SKM-1 treated with dmso at 0.1 percent for 144 hours (cell line): ENCODE measurements at regions not wholly inside any gene's neighbourhood (a gene's known extent, or its start where the extent isn't known, plus 50 kb on each side); places are given as distances from the start of the nearest gene placed in this dataset.
"Not testable (repeated sequence)": the region's sequence is repeated elsewhere in the genome, so short reads cannot be mapped to it uniquely, and the experiment has no call there.

Experiments
- DNase-seq: peaks from one replicate; lab custom pipeline; 2025; ENCODE audit not compliant: unreplicated experiment; lab: John Stamatoyannopoulos, UW

GRCh38 chr2:65963303-65963702 is 471.6 kb upstream of the MEIS1 start:
- not testable (repeated sequence) for DNase-seq

- DNase-seq: no peak
These were observed 474.0 kb upstream of the MEIS1 start for GRCh38 chr2:65960953-65961352.

DNA sequence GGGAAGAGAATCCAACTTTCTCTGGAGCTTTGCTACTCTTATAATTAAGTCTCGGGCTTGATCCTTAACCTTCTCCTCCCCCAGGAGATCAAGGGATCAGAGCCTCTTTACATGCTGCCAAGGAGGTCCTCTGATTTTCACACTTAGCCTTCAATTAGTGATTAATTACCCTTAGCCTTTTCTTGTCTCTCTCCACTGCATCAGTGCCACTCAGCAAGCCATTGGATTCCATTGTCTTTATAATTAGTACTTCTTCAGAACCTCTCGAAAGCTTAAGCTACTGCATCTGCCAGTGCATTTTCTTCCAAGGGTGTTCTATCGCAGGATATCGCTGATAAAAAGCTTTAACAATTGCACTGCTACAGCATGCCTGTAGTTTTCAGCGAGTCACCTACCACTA is 477.0 kb upstream of the MEIS1 start:
- DNase-seq: no peak

DNA sequence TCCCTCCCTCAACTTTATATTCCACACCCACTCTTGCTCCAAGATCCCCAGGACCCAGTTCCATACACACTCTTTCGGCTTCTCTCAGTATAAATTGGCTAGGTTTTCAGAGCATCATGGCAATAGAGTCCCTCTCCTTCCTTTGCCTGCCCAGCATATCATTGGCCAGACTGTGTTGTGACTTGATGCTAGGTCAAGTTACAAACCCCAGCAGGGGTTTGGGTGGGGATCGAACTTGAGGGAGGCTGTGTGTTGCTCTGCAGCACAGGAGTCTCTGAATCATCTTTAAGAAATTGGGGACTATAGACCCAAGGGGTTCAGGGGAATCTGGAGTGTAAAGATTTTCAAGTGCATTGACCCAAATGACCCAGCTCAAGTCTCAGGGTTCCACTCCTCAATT is 477.5 kb upstream of the MEIS1 start:
- no peak for DNase-seq

- DNase-seq: no peak
These were observed 479.7 kb upstream of the MEIS1 start for GRCh38 chr2:65955259-65955658.

GRCh38 chr2:65952966-65953761 is 481.8 kb upstream of the MEIS1 start:
- no peak for DNase-seq

DNA sequence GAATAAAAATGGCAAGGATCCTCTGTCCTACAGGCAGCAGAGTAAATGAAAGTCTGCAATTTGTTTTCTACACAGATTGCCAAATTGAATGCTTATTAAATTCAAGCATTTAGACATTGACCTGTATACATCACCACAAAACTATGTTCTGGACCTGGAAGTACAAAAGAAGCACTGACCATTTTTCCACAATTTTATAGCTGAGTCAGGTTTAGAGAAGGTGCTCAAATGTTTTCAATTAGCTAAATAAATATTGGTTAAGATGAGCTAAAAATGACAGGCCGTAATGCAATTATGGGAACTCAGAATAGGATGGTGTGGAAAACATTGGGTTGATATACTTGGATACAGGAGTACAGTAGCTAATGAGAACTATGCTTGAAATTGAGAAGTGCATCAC is 490.7 kb upstream of the MEIS1 start:
- no peak for DNase-seq

DNA sequence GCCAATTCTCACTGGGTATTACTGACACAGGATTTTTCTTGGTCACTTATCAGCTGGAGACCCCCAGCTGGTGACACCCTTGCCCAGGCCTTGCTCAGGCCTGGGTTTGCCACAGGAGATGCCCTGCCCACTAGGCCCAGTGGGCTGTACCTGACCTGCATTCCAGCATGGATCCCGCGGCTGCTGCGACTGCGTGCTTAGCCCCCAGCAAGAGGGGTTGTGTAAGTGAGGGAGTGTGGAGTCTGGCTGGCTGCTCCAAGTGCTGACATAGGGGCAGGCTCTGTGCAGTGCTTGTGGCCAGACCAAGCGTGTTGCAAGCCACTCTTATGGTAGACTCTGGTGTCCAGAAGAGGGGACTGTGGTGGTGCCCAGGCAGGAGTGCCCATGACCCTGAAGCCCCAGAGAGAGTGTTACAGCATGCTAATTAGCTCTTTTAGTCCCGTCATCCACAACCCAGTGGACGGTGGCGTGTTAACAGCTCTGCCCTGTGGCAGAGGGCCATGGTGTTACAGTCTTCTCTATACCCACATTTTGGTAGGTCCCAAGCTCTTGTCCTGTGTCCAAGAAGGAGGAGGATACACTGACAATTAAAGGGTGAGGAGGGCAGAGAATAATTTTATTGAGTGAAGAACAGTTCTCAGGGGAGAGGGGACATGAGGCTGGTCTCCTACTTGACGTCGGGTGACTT is 491.7 kb upstream of the MEIS1 start:
- no peak for DNase-seq

GRCh38 chr2:65940856-65941255 is 494.1 kb upstream of the MEIS1 start:
- peak; percentile 46 for DNase-seq

DNA sequence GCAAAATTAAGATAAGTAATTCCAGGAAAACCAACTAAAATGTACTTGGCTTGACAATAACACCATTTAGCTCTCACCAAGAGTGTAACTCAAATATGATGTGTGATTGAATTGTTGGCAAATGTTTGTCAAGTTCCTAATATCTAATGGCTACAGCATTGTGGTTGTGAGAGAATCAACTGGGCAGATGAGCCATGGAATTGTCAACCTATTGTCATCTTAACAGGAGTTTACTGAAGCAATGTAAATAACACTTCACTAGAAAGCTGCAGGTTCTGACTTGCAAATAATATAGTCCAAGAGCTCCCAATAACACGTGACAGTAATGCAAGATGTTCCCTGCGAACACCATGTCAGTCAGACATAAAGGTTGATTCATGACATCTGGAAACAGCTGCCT is 495.2 kb upstream of the MEIS1 start:
- DNase-seq: no peak

DNA sequence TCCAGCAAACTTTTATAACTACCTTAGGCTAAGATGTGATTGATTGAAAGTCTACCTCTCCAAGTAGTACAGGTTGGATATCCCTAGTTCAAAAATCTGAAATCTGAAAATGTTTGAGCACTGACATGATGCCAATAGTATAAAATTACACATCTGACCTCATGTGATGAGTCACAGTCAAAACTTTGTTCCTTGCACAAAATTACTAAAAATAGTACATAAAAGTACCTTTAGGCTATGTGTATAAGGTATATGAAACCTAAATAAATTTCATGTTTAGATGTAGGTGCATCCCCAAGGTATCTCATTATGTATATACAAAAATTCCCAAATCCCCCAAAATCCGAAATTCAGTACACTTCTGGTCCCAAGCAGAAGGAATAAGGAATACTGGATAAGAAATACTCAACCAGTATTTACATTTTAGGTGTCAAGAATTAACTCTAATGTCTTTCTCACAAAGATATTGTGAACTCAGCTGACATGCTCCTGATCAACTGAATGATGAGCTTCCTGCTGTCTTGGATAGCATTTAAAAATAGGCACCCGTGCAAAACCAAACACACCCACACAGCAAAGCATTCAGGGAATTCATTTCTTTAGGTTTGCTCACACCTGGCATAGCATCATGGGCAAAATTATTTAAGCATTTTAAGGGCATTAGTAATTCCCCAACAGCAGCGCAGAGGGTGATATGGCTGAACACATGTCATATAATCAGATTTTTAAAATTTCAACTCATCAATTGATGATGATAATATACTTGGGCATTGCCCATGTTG is 497.4 kb upstream of the MEIS1 start:
- DNase-seq: no peak

GRCh38 chr2:65934992-65935629 is 499.8 kb upstream of the MEIS1 start:
- DNase-seq: peak; percentile 35

DNA sequence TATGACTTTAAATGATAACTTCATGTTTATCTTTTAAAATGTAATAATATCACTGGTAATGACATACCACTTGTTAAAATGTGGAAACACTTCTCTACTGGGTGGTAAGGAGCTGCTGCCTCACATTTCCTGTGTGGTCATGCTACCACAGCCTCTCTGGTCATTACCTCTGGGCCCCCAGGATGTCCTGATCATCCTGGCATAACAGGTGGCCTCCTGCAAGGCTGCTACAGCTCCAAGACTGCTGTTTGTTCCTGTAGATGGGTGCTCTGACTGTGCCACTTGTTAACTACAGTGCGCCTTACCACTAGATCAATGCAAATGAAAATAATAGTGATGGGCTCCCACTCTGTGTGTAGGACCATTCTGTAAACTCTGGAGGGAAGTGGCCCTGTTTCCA is 500.2 kb upstream of the SPRED2 start:
- no peak for DNase-seq

DNA sequence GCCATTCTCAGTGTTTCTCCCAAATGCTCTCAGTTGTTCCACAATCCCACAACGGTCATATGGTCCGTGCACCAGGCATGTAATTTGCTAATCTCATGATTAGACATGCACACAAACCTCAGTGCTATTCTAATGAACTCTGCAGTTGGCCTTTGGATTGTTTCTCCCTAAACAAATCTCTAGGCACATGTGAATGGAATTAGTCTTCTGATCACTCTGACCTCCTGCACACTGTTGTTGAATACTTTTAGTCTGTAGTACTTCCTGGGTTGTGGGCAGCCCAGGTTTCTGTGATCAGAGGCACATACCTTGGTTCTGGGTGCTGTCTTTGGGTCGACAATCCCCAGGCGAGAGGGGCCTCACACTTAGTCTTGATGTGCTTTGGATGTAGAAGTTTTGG is 498.7 kb upstream of the SPRED2 start:
- DNase-seq: no peak

DNA sequence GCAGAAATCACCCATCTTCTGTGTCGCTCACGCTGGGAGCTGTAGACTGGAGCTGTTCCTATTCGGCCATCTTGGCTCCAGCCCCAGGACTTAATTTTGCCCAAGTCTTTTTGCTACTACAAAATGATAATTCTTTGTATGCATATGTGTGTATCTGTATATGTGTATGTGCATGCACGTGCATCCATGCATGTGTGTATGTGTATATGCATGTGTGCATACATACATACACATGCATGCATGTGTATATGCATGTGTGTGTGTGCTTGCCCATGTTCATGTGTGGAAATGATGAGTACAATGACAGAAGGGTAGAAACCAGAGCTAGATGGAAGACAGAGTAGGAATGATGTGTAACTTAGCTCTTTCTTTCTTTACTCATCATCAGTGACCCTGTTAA is 497.9 kb upstream of the SPRED2 start:
- DNase-seq: no peak

DNA sequence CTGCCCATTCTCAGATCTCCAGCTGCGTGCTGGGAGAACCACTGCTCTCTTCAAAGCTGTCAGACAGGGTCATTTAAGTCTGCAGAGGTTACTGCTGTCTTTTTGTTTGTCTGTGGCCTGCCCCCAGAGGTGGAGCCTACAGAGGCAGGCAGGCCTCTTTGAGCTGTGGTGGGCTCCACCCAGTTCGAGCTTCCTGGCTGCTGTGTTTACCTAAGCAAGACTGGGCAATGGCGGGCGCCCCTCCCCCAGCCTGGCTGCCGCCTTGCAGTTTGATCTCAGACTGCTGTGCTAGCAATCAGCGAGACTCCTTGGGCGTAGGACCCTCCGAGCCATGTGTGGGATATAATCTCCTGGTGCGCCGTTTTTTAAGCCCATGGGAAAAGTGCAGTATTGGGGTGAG is 497.3 kb upstream of the SPRED2 start:
- not testable (repeated sequence) for DNase-seq

DNA sequence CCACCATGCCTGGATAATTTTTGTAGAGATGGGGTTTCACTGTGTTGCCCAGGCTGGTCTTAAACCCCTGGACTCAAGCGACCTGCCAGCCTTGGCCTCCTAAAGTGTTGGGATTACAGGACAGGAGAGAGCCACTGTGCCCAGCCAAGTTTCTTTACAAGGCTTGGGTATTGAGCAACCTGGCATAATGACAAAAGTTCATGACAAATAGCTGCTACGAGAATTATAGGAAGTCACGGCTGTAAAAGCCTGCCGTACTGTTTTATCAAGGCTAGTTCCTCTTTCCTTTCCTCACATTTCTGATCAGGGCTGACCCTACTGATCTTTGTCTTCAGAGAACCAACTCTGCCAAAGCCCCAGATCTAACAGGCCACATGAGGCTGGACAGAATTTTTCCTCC is 490.4 kb upstream of the SPRED2 start:
- DNase-seq: peak; percentile 86

- DNase-seq: no peak
These were observed 489.6 kb upstream of the SPRED2 start for GRCh38 chr2:65922030-65922429.

DNA sequence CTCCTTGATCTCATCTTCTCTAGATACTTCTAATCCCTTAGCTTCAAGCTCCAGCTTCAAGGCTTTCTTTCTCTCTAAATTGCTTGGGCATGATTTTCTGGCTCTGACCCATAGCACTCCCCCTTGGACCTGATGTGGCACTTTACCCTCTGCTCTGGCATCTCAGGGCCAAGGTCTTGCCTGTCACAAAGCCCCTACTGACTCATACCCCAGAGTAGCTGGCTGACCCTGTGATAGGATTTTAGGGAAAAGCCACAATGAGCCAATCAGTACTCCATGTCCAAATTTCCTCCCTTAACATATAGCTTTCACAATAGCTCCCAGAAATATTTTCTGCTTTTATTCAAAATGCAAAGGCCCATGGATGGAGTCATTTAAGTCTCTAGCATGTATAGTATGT is 488.7 kb upstream of the SPRED2 start:
- no peak for DNase-seq

DNA sequence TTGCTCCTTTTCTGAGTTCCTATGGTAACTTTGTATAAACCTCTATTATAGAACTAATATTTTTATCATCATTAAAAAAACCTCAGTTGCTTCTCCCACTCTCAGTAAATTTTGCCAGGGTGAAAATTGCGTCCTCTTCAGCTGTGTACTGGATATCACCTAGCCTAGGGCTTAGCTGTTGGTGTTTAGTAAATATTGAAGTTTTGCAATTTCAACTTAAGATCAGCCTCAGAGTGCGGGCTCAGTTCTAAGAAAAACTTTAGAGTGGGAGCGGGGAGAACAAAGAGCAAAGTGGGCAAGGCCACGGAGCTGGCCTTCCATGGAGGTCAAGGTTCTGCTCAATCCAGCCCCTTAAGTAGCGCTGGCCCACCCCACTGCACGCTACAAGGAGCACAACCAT is 488.3 kb upstream of the SPRED2 start:
- DNase-seq: no peak

GRCh38 chr2:65919550-65920188 is 487.3 kb upstream of the SPRED2 start:
- no peak for DNase-seq
